ENCODE measurements at regions not wholly inside any gene's neighbourhood (a gene's known extent, or its start where the extent isn't known, plus 50 kb on each side); places are given as distances from the start of the nearest gene placed in this dataset.

- no peak for DNase-seq (ENCODE audit: low spot score in 2 of 2)
- WGBS: 27% methylated on average over 4 of the region's 4 CpGs
- no peak for TF ChIP-seq POLR2AphosphoS5 (IDR thresholded peaks at IDR 0.05)
- no peak for TF ChIP-seq CTCF (IDR thresholded peaks at IDR 0.05)
- TF ChIP-seq POLR2A (IDR thresholded peaks at IDR 0.05): no peak
Observed at GRCh38 chr15:98154863-98155262, 194.4 kb downstream of the ARRDC4 start.

GRCh38 chr15:98155356-98155755 lies 194.9 kb downstream of the ARRDC4 start:
- no peaks in the 10 kb centered on the region for H3K9me3 ChIP-seq
- no peaks in the 10 kb centered on the region for H3K27me3 ChIP-seq
- no peak overlapping the region for H3K27ac ChIP-seq
- H3K4me1 ChIP-seq: no peaks in the 10 kb centered on the region
- 81% methylated on average over 1 of the region's 1 CpG for WGBS
- DNase-seq (ENCODE audit: low spot score in 2 of 2): no peak
- no peak overlapping the region for H3K4me3 ChIP-seq
- no peaks in the 10 kb centered on the region for H3K36me3 ChIP-seq
- no peak for TF ChIP-seq EP300 (IDR thresholded peaks at IDR 0.05)
- no peak for TF ChIP-seq POLR2A (IDR thresholded peaks at IDR 0.05)
- no peak for TF ChIP-seq POLR2AphosphoS5 (IDR thresholded peaks at IDR 0.05)
- TF ChIP-seq CTCF (IDR thresholded peaks at IDR 0.05): no peak

More at GRCh38 chr15:98154863-98155262, 194.4 kb downstream of the ARRDC4 start:
- Histone ChIP-seq H3K9me3 (no peaks in the 10 kb centered on the region), H3K27ac (no peak overlapping the region), H3K4me1 (no peaks in the 10 kb centered on the region), H3K27me3 (no peaks in the 10 kb centered on the region), H3K36me3 (no peaks in the 10 kb centered on the region), H3K4me3 (no peak overlapping the region)

GRCh38 chr15:98160236-98160635 lies 199.7 kb downstream of the ARRDC4 start:
- Histone ChIP-seq H3K4me1 (no peaks in the 10 kb centered on the region), H3K36me3 (no peaks in the 10 kb centered on the region), H3K27me3 (no peaks in the 10 kb centered on the region), H3K4me3 (no peak overlapping the region), H3K27ac (no peak overlapping the region), H3K9me3 (no peaks in the 10 kb centered on the region)
- 37% methylated on average over 8 of the region's 8 CpGs for WGBS
- no peak for DNase-seq (ENCODE audit: low spot score in 2 of 2)
- TF ChIP-seq POLR2A (IDR thresholded peaks at IDR 0.05) (no peak), EP300 (IDR thresholded peaks at IDR 0.05) (no peak), CTCF (IDR thresholded peaks at IDR 0.05) (no peak), POLR2AphosphoS5 (IDR thresholded peaks at IDR 0.05) (no peak)

GRCh38 chr15:98163319-98164045 lies 203.0 kb downstream of the ARRDC4 start:
- DNase-seq (ENCODE audit: low spot score in 2 of 2): no peak
- Histone ChIP-seq H3K9me3 (no peaks in the 10 kb centered on the region), H3K27ac (no peak overlapping the region), H3K36me3 (no peaks in the 10 kb centered on the region), H3K27me3 (no peaks in the 10 kb centered on the region), H3K4me1 (no peaks in the 10 kb centered on the region), H3K4me3 (no peak overlapping the region)
- TF ChIP-seq POLR2A (IDR thresholded peaks at IDR 0.05): no peak
- TF ChIP-seq POLR2AphosphoS5 (IDR thresholded peaks at IDR 0.05): no peak
- TF ChIP-seq EP300 (IDR thresholded peaks at IDR 0.05): no peak
- TF ChIP-seq CTCF (IDR thresholded peaks at IDR 0.05): no peak
- WGBS: 79% methylated on average over 18 of the region's 23 CpGs

- no peaks in the 10 kb centered on the region for H3K4me1 ChIP-seq
- H3K4me3 ChIP-seq: no peak overlapping the region
- TF ChIP-seq POLR2A (IDR thresholded peaks at IDR 0.05) (no peak), POLR2AphosphoS5 (IDR thresholded peaks at IDR 0.05) (no peak)
- no peaks in the 10 kb centered on the region for H3K9me3 ChIP-seq
- no peak for DNase-seq (ENCODE audit: low spot score in 2 of 2)
- 47% methylated on average over 1 of the region's 1 CpG for WGBS
- H3K27me3 ChIP-seq: no peaks in the 10 kb centered on the region
- no peak overlapping the region for H3K27ac ChIP-seq
- H3K36me3 ChIP-seq: no peaks in the 10 kb centered on the region
Observed at GRCh38 chr15:98164571-98164970, 204.1 kb downstream of the ARRDC4 start.

- Histone ChIP-seq H3K4me3 (no peak overlapping the region), H3K36me3 (no peaks in the 10 kb centered on the region), H3K27me3 (no peaks in the 10 kb centered on the region), H3K27ac (no peak overlapping the region), H3K9me3 (no peaks in the 10 kb centered on the region), H3K4me1 (no peaks in the 10 kb centered on the region)
- DNase-seq (ENCODE audit: low spot score in 2 of 2): no peak
- 87% methylated on average over 6 of the region's 6 CpGs for WGBS
- TF ChIP-seq POLR2A (IDR thresholded peaks at IDR 0.05): no peak
- TF ChIP-seq EP300 (IDR thresholded peaks at IDR 0.05): no peak
- TF ChIP-seq CTCF (IDR thresholded peaks at IDR 0.05): no peak
- no peak for TF ChIP-seq POLR2AphosphoS5 (IDR thresholded peaks at IDR 0.05)
Observed at GRCh38 chr15:98164986-98165385, 204.5 kb downstream of the ARRDC4 start.

Data from suprapubic skin (tissue), 4 donors.